ENCODE measurements at regions not wholly inside any gene's neighbourhood (a gene's known extent, or its start where the extent isn't known, plus 50 kb on each side); places are given as distances from the start of the nearest gene placed in this dataset.
A peak's percentile ranks its signal among the peaks of the same experiment; 100 is the strongest.

DNA sequence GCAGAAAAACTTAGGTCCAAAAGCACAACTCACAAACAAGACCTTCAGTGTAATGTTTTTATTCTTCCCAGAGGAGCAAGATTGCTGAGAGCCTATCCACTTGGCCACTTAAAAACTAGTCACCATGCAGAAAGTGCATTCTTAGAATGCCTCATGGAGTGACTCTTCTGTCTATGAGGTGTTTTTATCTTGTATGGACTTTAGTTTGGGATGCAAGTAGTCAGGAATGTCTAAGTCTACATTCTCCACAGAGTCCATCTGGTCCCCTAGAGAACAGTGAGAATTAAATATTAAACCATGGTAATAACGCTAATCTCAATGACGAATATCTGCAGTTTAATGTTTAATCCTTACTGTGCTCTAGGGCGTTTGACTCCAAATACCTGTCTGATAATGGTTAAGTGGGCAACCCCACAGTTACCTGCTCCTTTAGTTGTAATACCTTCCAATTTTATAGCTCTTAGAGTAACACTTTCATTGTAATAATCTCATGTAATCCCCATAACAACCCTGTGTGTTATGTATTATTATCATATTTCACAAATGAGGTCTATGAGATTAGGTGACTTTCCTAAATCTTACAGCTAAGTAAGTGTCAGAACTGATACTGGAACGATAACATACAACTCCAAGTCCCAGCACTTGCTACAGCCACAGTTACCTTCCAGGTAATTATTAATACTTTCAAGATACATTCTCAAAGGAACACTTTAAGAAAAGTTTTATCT is 235.6 kb upstream of the JADE1 start:
- no peak for ATAC-seq
- ChIA-PET CTCF (interaction anchor here (0.6 to 2.6 kb wide), 10 partner anchors 9 to 444 kb away, joined by 3 to 12 read pairs (median 4); partner anchors contain the start of gene JADE1), POLR2A (no interaction called here)
- intact Hi-C loops (cut with DNase I, micrococcal nuclease), result loop anchor here (1.0 to 10.0 kb wide), 4 partner anchors 235 to 1071 kb away; partner anchors contain the start of gene JADE1 (in 2 of the 2)
- Mint-ChIP-seq H3K9me3 (ENCODE audit: low read depth) (no peaks in the 10 kb centered on the region), H3K27ac (no peak overlapping the region), H3K27me3 (no peaks in the 10 kb centered on the region), H3K4me3 (no peak overlapping the region), H3K36me3 (ENCODE audit: low read depth) (no peaks in the 10 kb centered on the region), H3K4me1 (no peaks in the 10 kb centered on the region)
- DNase-seq, result no peak

DNA sequence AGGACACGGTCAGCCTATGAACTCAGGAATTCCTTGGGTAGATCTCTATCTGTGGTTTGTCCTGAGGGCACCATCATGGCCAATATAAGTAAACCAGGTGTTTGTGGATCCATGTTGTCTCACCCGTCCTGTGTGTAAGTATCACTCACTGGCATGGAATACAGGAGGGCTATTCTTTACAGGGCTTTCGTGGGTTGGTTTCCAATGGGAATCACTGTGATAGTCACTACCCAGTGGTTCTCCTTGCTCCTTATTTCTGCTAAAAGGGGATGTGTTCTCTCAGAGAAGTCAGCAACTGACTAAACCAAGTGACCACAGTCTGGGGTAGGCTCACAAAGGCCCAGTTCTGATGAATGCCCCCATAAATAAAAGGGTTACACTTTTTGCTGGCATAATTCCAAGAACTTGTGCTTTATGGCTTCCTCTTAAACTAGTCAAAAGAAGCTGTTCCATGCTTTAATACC is 236.7 kb upstream of the JADE1 start:
- Mint-ChIP-seq H3K4me1 (no peaks in the 10 kb centered on the region), H3K36me3 (ENCODE audit: low read depth) (no peaks in the 10 kb centered on the region), H3K9me3 (ENCODE audit: low read depth) (no peaks in the 10 kb centered on the region), H3K27ac (no peak overlapping the region), H3K27me3 (no peaks in the 10 kb centered on the region), H3K4me3 (no peak overlapping the region)
- DNase-seq (no peak), ATAC-seq (no peak)
- POLR2A ChIA-PET, result no interaction called here
- CTCF ChIA-PET, result interaction anchor here (0.8 kb wide), 1 partner anchor 237 kb away, joined by 3 read pairs; the partner anchor contains the start of gene JADE1
- intact Hi-C loops (cut with DNase I, micrococcal nuclease), result loop anchor here in 1 of 2 experiments (5.0 to 10.0 kb wide), 3 partner anchors 289 to 1072 kb away; no protein-coding TSS in a partner anchor

DNA sequence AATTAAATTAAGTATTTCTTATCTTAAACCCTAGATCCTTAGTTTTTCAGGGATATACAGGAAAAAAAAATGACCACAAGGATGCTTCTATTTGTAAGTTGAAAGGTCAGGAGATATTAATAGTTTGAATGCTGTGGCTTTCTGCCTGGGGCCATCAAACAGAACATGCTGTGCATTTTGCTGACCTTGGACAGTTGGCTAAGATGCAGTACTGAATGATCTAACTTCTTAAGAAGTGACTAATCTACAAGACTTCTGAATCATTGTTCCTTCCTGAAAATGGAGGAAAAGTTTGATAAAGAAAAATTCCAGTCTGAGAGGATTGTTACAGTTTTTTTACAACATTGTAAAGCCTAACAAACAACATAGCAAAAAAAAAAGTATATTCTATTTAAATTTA is 237.8 kb upstream of the JADE1 start:
- H3K9me3 Mint-ChIP-seq (ENCODE audit: low read depth), result no peaks in the 10 kb centered on the region
- H3K36me3 Mint-ChIP-seq (ENCODE audit: low read depth), result no peaks in the 10 kb centered on the region
- CTCF ChIA-PET, result no interaction called here
- POLR2A ChIA-PET, result no interaction called here
- no peaks in the 10 kb centered on the region for H3K4me1 Mint-ChIP-seq
- intact Hi-C loops (cut with DNase I, micrococcal nuclease), result loop anchor here in 1 of 2 experiments (5.0 to 10.0 kb wide), 3 partner anchors 291 to 1073 kb away; no protein-coding TSS in a partner anchor
- ATAC-seq (no peak), DNase-seq (no peak)
- no peak overlapping the region for H3K4me3 Mint-ChIP-seq
- H3K27ac Mint-ChIP-seq, result no peak overlapping the region
- no peaks in the 10 kb centered on the region for H3K27me3 Mint-ChIP-seq

DNA sequence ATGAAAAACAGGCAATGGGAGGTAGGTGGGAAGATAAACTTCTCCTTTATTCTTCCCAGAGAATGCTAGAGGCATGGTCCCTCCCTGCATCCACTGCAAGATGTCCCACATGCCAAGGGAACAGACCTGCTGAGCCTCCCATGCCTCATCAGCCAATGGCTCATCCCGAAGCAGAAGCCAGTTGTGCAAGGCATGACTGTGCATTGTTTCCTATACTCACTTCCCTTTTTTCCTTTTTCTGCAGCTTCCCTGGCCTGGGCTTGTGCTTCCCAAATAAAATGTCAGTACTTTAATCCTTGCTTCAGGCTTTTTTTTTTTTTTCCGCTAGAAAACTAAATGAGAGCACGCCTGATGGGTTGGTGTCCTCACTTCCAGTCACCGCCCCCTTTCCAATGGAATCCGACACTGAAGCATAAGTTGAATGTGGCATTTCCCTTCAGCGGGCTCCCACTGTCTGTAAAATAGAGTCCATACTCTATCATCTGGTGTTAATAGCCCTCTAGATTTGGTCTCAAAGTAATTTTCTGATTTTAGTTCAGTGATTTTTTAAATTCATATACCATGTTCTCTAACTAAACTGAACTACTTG is 239.0 kb upstream of the JADE1 start:
- ChIA-PET POLR2A (no interaction called here), CTCF (no interaction called here)
- Mint-ChIP-seq H3K27me3 (no peaks in the 10 kb centered on the region), H3K4me1 (no peaks in the 10 kb centered on the region), H3K9me3 (ENCODE audit: low read depth) (no peaks in the 10 kb centered on the region), H3K4me3 (no peak overlapping the region), H3K27ac (no peak overlapping the region), H3K36me3 (ENCODE audit: low read depth) (no peaks in the 10 kb centered on the region)
- DNase-seq (no peak), ATAC-seq (no peak)
- intact Hi-C loops (cut with DNase I, micrococcal nuclease), result loop anchor here in 1 of 2 experiments (5.0 to 10.0 kb wide), 3 partner anchors 292 to 1074 kb away; no protein-coding TSS in a partner anchor

DNA sequence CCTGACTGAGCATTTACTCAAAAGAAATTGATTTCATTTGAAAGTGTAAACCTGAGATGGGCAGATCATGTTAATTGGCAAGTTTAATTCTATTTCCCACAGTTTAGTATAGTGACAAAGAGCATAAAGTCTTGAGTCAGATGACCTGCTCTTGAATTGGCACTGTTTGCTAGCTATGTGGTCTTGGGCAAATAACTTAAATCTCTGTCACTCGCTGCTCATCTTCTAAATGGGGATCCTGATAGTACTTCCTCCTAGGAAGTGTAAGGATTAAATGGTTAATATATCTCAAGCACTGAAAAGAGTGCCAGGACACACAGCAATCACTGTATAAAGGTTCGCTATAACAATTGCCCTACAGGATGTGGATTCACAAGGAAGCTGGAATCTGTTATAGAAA is 242.8 kb upstream of the JADE1 start:
- ATAC-seq (no peak), DNase-seq (no peak)
- no peaks in the 10 kb centered on the region for H3K27me3 Mint-ChIP-seq
- H3K9me3 Mint-ChIP-seq (ENCODE audit: low read depth), result no peaks in the 10 kb centered on the region
- CTCF ChIA-PET, result interaction anchor here (1.0 kb wide), 1 partner anchor 10 kb away, joined by 3 read pairs; no protein-coding TSS in a partner anchor
- intact Hi-C loops (cut with DNase I, micrococcal nuclease), result no loop called here
- no peak overlapping the region for H3K4me3 Mint-ChIP-seq
- H3K4me1 Mint-ChIP-seq, result no peaks in the 10 kb centered on the region
- H3K36me3 Mint-ChIP-seq (ENCODE audit: low read depth), result no peaks in the 10 kb centered on the region
- no peak overlapping the region for H3K27ac Mint-ChIP-seq
- POLR2A ChIA-PET, result no interaction called here

DNA sequence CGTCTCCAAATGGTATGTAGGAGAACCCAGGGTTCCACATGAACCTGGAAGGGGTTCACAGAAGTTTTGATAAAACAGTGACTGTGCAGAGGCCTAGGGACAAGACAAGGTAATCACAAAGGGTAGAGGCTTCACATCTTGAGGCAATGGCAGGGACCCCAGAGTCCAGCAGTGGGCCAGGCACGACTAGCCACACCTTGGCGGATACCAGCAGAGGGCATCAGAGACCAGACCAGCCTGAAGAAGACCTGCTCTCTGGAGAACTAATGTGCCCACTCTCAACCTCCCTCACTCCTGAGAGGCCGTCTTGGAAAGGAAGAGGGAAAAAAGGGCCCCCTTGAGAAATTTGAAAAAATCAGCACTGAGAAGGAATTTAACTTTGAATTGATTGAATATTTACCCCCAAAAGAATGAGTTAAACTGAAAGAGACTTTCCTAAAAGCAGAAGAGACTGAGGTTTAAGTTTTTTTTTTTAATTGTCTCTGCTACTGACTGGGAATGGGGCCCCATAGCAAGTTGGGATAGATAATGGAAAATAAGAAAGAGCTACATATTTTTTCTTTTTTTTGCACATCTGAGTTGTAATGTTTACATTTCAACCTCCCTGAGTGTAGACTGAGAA is 243.8 kb upstream of the JADE1 start:
- no peak overlapping the region for H3K27ac Mint-ChIP-seq
- DNase-seq (peak; percentile 49), ATAC-seq (peak; percentile 47)
- no peaks in the 10 kb centered on the region for H3K27me3 Mint-ChIP-seq
- H3K4me3 Mint-ChIP-seq, result no peak overlapping the region
- intact Hi-C loops (cut with DNase I, micrococcal nuclease), result no loop called here
- POLR2A ChIA-PET, result no interaction called here
- CTCF ChIA-PET, result interaction anchor here (1.0 to 3.3 kb wide), 2 partner anchors 11 to 12 kb away, joined by 3 to 12 read pairs; no protein-coding TSS in a partner anchor
- no peaks in the 10 kb centered on the region for H3K36me3 Mint-ChIP-seq (ENCODE audit: low read depth)
- H3K9me3 Mint-ChIP-seq (ENCODE audit: low read depth), result no peaks in the 10 kb centered on the region
- H3K4me1 Mint-ChIP-seq, result no peaks in the 10 kb centered on the region

DNA sequence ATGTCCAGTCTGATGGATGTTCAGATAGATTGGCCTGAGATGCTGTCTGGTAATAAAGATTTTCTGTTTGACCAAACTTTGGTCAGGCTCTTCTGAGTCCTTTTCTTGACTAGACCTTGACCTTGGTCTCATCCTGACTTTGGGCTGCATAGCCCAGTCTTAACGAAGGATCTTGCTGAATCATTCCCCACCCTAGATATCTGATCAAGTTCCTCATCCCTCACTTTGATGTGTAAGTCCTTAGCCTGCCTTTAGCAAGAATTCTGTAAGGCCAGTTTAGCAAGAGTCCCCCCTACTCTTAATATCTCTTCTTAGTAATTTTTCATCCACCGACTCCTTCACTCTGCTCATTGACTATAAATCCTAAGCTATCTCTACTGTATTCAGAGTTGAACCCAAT is 244.4 kb upstream of the JADE1 start:
- DNase-seq, result no peak
- ChIA-PET CTCF (interaction anchor here (3.3 kb wide), 1 partner anchor 12 kb away, joined by 12 read pairs; no protein-coding TSS in a partner anchor), POLR2A (no interaction called here)
- H3K4me1 Mint-ChIP-seq, result no peaks in the 10 kb centered on the region
- no peaks in the 10 kb centered on the region for H3K36me3 Mint-ChIP-seq (ENCODE audit: low read depth)
- H3K4me3 Mint-ChIP-seq, result no peak overlapping the region
- no peaks in the 10 kb centered on the region for H3K27me3 Mint-ChIP-seq
- intact Hi-C loops (cut with DNase I, micrococcal nuclease), result no loop called here
- H3K27ac Mint-ChIP-seq, result no peak overlapping the region
- no peaks in the 10 kb centered on the region for H3K9me3 Mint-ChIP-seq (ENCODE audit: low read depth)
- no peak for ATAC-seq

DNA sequence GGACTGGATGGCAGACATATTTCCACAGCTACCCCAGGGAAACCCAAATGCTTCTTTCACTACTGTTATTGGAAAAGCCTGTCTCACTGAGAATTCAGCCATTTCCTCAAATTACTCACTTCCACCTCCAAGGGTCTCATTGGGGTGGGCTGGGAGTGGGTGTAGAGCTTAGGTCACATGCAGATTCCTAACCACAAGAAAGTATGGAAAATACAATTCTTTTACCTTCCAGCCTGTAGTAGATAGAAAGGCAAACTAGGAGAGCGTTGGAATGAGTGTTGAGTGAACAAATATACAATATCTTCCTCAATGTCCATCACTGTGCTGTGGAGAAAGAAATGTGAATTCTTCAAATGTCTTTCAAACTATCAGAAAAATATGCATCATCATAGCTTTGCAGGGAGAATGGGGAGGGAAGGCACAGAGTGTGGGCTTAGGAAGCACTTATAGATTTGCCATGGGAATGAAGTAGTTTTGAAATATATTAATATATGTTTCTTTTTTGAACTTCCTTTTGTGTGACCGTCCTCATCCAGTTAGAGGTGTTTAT is 245.3 kb upstream of the JADE1 start:
- intact Hi-C loops (cut with DNase I, micrococcal nuclease), result no loop called here
- Mint-ChIP-seq H3K4me3 (no peak overlapping the region), H3K4me1 (no peaks in the 10 kb centered on the region), H3K27ac (no peak overlapping the region), H3K36me3 (ENCODE audit: low read depth) (no peaks in the 10 kb centered on the region), H3K9me3 (ENCODE audit: low read depth) (no peaks in the 10 kb centered on the region), H3K27me3 (no peaks in the 10 kb centered on the region)
- ATAC-seq (no peak), DNase-seq (no peak)
- CTCF ChIA-PET, result interaction anchor here (3.3 kb wide), 1 partner anchor 11 kb away, joined by 12 read pairs; no protein-coding TSS in a partner anchor
- POLR2A ChIA-PET, result no interaction called here

DNA sequence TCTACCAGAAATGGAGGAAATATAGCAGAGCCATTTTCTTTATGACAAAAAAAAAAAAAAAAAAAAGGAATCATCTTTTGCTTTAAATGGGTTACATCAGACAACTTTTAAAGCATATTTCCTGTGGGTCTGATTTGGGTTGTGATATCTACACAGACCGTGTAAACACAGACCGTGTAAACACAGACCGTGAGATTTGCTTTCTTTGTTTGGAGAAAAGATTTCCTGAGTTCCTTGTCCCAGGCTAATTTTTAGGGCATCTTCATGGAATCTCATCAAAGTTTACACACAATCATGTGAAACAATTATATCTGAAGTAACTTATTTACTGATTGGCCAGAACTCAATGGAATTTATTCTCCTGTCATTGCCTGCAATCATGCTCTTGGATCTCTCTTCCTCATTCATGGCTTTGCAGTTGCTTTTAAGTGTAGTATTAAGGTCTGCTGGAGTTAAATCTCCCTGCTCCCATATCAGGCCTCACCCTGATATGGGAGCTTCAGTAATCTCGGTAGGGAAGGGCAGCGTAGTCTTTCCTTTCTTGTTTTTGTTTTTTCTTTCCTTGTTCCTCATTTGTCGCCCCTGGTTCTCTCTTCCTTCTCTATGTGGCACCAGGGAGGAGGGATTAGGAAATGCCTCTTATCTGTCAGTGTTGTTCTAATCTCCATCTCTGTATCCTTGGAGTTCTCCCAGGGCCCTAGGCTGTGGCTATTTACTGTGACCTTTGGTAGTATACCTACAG is 248.6 kb upstream of the JADE1 start:
- no peak overlapping the region for H3K27ac Mint-ChIP-seq
- no peak overlapping the region for H3K4me3 Mint-ChIP-seq
- no peaks in the 10 kb centered on the region for H3K4me1 Mint-ChIP-seq
- DNase-seq (no peak), ATAC-seq (no peak)
- intact Hi-C loops (cut with DNase I, micrococcal nuclease), result no loop called here
- no peaks in the 10 kb centered on the region for H3K9me3 Mint-ChIP-seq (ENCODE audit: low read depth)
- H3K36me3 Mint-ChIP-seq (ENCODE audit: low read depth), result no peaks in the 10 kb centered on the region
- CTCF ChIA-PET, result interaction anchor here (0.7 kb wide), 1 partner anchor 18 kb away, joined by 3 read pairs; no protein-coding TSS in a partner anchor
- no peaks in the 10 kb centered on the region for H3K27me3 Mint-ChIP-seq
- POLR2A ChIA-PET, result no interaction called here

DNA sequence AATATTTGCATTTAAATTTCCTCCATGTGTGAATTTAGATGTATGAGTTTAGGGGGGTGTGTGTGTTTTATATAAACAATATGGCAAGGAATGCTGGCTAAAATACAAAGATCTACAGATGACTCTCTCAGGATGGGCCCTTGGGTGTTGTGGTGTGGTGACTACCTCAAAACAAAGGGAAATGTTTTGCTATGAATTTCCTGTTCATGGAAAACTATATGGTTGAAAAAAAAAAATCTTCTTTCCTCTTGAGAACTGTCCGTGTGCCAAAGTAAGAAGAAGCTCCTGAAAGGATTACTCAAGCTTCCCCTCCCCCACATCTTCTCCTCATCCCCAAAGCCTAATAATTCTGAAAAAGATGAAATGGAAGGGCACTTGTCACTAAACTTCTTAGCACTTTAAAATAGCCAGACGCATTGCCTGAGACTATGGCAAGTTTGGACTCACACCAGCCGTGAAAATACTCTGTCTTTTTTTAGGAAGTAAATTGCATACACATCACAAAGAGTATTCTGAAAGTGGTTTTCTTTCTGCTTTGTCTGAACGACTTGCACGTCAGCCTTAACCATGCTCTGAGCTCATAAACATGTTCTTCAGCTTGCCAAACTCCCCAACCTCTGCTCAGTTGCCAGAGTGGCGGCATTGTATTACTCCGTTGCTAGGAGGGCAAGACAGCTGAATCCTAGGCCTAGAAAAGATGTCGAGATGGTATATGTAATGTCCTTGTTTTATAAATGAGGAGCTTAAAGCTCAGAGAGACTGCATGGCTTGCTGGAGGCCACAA is 250.4 kb upstream of the JADE1 start:
- ATAC-seq (no peak), DNase-seq (no peak)
- POLR2A ChIA-PET, result no interaction called here
- H3K36me3 Mint-ChIP-seq (ENCODE audit: low read depth), result no peaks in the 10 kb centered on the region
- intact Hi-C loops (cut with DNase I, micrococcal nuclease), result loop anchor here in 1 of 2 experiments (10.0 kb wide), 1 partner anchor 546 kb away; no protein-coding TSS in a partner anchor
- H3K9me3 Mint-ChIP-seq (ENCODE audit: low read depth), result no peaks in the 10 kb centered on the region
- CTCF ChIA-PET, result interaction anchor here (0.7 to 1.1 kb wide), 2 partner anchors 16 to 139 kb away, joined by 3 read pairs; no protein-coding TSS in a partner anchor
- no peaks in the 10 kb centered on the region for H3K27me3 Mint-ChIP-seq
- no peak overlapping the region for H3K27ac Mint-ChIP-seq
- no peak overlapping the region for H3K4me3 Mint-ChIP-seq
- peaks cover 1% of the 10 kb centered on the region for H3K4me1 Mint-ChIP-seq

All from activated CD4-positive, alpha-beta T cell treated with anti-CD3 and anti-CD28 coated beads for 36 hours (primary cell).